Right atrium auricular region (tissue), 2 donors: ENCODE measurements at regions not wholly inside any gene's neighbourhood (a gene's known extent, or its start where the extent isn't known, plus 50 kb on each side); places are given as distances from the start of the nearest gene placed in this dataset.
"Not testable (repeated sequence)": the region's sequence is repeated elsewhere in the genome, so short reads cannot be mapped to it uniquely, and the experiment has no call there.

Experiments used
- DNase-seq: peaks from one replicate; pipeline ENCODE4 v3.0.0-alpha.2; 2019; ENCODE audit warnings: low spot score
- H3K27ac ChIP-seq, 2 donors: fragments of 200-600 bp; sonication (generic); 1 replicate in 1 of 2; 2 replicates in 1 of 2; pipeline ENCODE4 v1.5.1; 2016 to 2019
- H3K27me3 ChIP-seq, 2 donors: fragments of 200-600 bp; sonication (generic); one replicate each; pipeline versions ENCODE4 v1.5.1 to v1.6.0; 2017 to 2019
- H3K36me3 ChIP-seq: fragments of 200-600 bp; sonication (generic); one replicate; pipeline ENCODE4 v1.5.1; 2016
- H3K4me1 ChIP-seq, 2 donors: fragments of 200-600 bp; sonication (generic); one replicate each; pipeline versions ENCODE4 v1.5.1 to v1.6.0; 2017 to 2019
- H3K4me3 ChIP-seq, 2 donors: fragments of 200-600 bp; sonication (generic); 1 replicate in 1 of 2; 2 replicates in 1 of 2; pipeline ENCODE4 v1.5.1; 2017 to 2019; ENCODE audit warnings: mild to moderate bottlenecking in 1 of 2, moderate library complexity in 1 of 2
- H3K9me3 ChIP-seq, 2 donors: fragments of 200-600 bp; sonication (generic); one replicate each; pipeline ENCODE4 v1.5.1; 2019
- TF ChIP-seq, protein P1 (sequence below), 2 donors: fragments of 200-600 bp; sonication (generic); IDR thresholded peaks; one replicate each; pipeline ENCODE4 v1.5.1; 2019; ENCODE audit warnings: antibody characterized with exemption in 2 of 2

- no peak overlapping the region for H3K27ac ChIP-seq
- H3K9me3 ChIP-seq, result peaks cover 0 to 6% of the 10 kb centered on the region in 2 donors
- no peaks in the 10 kb centered on the region for H3K4me1 ChIP-seq
- H3K4me3 ChIP-seq, result no peak overlapping the region
- TF ChIP-seq, protein P1, sequence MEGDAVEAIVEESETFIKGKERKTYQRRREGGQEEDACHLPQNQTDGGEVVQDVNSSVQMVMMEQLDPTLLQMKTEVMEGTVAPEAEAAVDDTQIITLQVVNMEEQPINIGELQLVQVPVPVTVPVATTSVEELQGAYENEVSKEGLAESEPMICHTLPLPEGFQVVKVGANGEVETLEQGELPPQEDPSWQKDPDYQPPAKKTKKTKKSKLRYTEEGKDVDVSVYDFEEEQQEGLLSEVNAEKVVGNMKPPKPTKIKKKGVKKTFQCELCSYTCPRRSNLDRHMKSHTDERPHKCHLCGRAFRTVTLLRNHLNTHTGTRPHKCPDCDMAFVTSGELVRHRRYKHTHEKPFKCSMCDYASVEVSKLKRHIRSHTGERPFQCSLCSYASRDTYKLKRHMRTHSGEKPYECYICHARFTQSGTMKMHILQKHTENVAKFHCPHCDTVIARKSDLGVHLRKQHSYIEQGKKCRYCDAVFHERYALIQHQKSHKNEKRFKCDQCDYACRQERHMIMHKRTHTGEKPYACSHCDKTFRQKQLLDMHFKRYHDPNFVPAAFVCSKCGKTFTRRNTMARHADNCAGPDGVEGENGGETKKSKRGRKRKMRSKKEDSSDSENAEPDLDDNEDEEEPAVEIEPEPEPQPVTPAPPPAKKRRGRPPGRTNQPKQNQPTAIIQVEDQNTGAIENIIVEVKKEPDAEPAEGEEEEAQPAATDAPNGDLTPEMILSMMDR (IDR thresholded peaks at IDR 0.05), result no peak
- no peaks in the 10 kb centered on the region for H3K36me3 ChIP-seq
- DNase-seq, result no peak
- no peaks in the 10 kb centered on the region for H3K27me3 ChIP-seq
These were observed 76.0 kb upstream of the SLC35F3 start for GRCh38 chr1:233828480-233828879.

DNA sequence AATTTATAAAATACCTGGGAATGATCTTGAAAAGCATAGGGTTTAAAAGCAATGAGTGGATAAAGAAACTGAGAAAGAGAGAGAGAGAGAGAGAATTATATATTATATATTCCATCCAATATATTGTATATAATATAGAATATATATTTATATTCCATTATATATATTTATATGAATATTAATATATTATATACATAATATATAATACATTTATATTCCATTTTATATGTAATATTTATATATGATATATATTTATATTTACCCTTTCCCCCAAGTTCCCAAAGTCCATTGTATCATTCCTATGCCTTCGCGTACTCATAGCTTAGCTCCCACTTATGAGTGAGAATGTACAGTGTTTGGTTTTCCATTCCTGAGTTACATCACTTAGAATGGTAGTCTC is 69.9 kb upstream of the SLC35F3 start:
- Histone ChIP-seq H3K9me3 (no peaks in the 10 kb centered on the region), H3K27me3 (no peaks in the 10 kb centered on the region), H3K4me3 (no peak overlapping the region), H3K27ac (no peak overlapping the region), H3K4me1 (no peaks in the 10 kb centered on the region), H3K36me3 (no peaks in the 10 kb centered on the region)
- TF ChIP-seq, protein P1 (IDR thresholded peaks at IDR 0.05), result no peak
- DNase-seq, result no peak

DNA sequence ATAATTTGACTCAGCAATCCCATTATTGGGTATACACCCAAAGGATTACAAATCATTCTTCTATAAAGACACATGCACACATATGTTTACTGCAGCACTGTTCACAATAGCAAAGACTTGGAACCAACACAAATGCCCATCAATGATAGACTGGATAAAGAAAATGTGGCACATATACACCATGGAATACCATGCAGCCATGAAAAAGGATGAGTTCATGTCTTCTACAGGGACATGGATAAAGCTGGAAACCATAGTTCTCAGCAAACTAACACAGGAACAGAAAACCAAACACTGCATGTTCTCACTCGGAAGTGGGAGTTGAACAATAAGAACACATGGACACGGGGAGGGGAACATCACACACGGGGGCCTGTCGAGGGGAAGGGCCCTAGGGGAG is 66.3 kb upstream of the SLC35F3 start:
- not testable (repeated sequence) for H3K27me3 ChIP-seq, H3K27ac ChIP-seq, H3K36me3 ChIP-seq, H3K4me1 ChIP-seq, H3K4me3 ChIP-seq, DNase-seq
- H3K9me3 ChIP-seq, result peaks cover 0 to 13% of the 10 kb centered on the region in 2 donors

- Histone ChIP-seq H3K36me3 (no peaks in the 10 kb centered on the region), H3K27ac (no peak overlapping the region), H3K4me1 (no peaks in the 10 kb centered on the region), H3K9me3 (peaks cover 0 to 19% of the 10 kb centered on the region in 2 donors), H3K27me3 (no peaks in the 10 kb centered on the region), H3K4me3 (no peak overlapping the region)
- TF ChIP-seq, protein P1 (IDR thresholded peaks at IDR 0.05), result no peak
- DNase-seq, result no peak
These were observed 60.8 kb upstream of the SLC35F3 start for GRCh38 chr1:233843525-233844204.

GRCh38 chr1:233844275-233844674 is 60.2 kb upstream of the SLC35F3 start:
- Histone ChIP-seq H3K36me3 (no peaks in the 10 kb centered on the region), H3K4me1 (no peaks in the 10 kb centered on the region), H3K9me3 (peaks cover 0 to 22% of the 10 kb centered on the region in 2 donors), H3K27ac (no peak overlapping the region), H3K27me3 (no peaks in the 10 kb centered on the region), H3K4me3 (no peak overlapping the region)
- DNase-seq, result no peak
- TF ChIP-seq, protein P1 (IDR thresholded peaks at IDR 0.05), result no peak

- Histone ChIP-seq H3K4me1 (no peaks in the 10 kb centered on the region), H3K27ac (no peak overlapping the region), H3K4me3 (no peak overlapping the region), H3K9me3 (peaks cover 0 to 22% of the 10 kb centered on the region in 2 donors), H3K27me3 (no peaks in the 10 kb centered on the region), H3K36me3 (no peaks in the 10 kb centered on the region)
- TF ChIP-seq, protein P1 (IDR thresholded peaks at IDR 0.05), result no peak
- DNase-seq, result no peak
These were observed 59.8 kb upstream of the SLC35F3 start for GRCh38 chr1:233844692-233845091.
